GM19397 (cell line): ENCODE measurements at regions not wholly inside any gene's neighbourhood (a gene's known extent, or its start where the extent isn't known, plus 50 kb on each side); places are given as distances from the start of the nearest gene placed in this dataset.

Source experiments
- ATAC-seq: cut with Tn5 transposase; IDR thresholded peaks from one replicate; pipeline ENCODE4 v1.9.1; 2021; ENCODE audit warnings: mild to moderate bottlenecking, moderate library complexity; ENCODE audit not compliant: unreplicated experiment

GRCh38 chr20:42020316-42020715 is 402.1 kb upstream of the CHD6 start:
- ATAC-seq, result no peak

GRCh38 chr20:42018979-42019378 is 400.8 kb upstream of the CHD6 start:
- ATAC-seq, result no peak

DNA sequence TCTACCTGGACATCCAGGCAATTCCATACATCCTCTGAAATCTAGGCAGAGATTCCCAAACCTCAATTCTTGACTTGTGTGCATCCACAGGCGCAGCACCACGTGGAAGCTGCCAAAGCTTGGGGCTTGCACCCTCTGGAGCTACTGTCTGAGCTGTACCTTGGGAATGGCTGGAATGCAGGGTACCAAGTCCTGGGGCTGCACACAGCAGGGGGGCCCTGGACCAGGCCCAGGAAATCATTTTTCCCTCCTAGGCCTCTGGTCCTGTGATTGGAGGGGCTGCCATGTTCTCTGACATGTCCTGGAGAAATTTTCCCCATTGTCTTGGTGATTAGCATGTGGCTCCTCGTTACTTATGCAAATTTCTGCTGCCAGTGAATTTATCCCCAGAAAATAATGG is 391.9 kb upstream of the CHD6 start:
- no peak for ATAC-seq

GRCh38 chr20:42007251-42007650 is 389.1 kb upstream of the CHD6 start:
- no peak for ATAC-seq

DNA sequence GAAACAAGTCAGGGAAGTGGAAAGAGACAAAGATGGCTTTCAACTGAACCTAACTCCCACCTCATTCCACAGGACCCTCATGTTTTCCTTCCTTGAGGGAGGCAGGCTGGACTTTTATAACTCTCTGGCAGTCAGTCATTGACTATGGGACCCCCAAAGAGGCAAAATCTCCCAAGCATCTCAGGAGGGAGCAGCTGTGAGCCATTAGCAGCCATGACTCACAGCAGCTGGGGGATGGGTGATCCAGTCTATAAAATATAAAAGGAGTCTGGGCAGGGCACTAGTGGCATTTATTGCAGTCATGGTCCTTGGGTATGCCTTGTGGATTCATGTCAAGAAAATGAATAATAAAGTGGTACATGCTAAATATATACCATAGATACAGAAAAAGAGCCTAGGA is 387.0 kb upstream of the CHD6 start:
- ATAC-seq, result no peak

GRCh38 chr20:42003380-42003779 is 385.2 kb upstream of the CHD6 start:
- ATAC-seq, result no peak

DNA sequence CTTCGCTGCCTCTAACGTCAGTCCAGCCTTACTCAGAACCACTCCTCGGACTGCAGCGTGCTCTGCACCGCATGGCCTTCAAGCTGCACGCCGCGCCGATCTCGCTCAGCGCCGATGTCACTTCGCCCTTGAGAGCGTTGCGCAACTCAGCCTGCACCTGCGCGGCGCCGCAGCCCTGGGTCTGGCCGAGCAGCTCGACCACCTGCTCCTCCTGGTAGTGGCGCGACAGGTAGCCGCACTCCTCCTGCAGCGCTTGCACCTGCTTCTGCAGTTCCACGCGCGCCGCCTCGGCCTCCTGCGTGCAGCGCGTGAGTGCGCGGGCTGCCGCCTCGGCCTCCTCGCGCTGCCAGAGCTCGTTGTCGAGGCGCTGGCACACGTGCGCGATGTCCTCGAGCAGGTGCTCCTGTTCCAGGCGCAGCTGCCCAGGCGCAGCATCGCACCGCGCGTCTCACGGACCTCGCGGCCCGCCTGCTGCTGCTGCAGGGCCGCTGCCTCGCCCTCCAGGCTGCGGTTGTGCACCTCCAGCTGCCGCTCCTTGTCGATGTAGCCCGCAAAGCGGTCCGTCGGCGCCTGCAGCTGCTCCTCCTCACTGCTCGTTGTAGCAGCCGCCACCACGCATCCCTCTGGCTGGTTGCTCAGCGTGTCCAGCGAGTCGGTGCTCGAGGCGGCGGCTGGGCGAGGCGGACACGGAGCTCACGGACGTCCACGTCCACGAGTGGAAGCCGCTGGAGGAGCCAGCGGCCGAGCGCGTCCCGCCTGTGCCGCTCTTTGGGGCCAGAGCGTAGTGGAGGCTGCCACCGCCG is 380.6 kb upstream of the CHD6 start:
- no peak for ATAC-seq

DNA sequence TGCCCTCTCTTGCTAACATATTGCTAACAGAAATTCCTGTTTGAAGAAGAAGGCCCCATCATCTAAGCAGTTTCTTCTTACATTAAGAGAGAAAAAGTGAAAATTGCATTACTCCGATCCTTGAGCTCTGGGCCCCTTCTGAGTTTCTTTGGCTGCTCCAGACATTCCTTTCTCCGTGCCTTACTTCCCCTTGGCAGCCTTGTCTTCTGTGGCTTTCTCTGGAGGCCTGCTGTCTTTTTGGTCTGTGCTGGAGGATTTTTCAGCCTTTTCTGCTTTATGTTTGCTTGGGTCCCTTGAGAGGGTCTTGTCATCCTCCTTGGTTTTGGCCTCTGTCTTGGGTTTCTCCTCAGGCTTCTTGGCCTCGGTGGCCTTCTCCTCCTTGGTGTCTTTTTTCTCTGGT is 378.8 kb upstream of the CHD6 start:
- ATAC-seq, result no peak

- no peak for ATAC-seq
Measured at GRCh38 chr20:41992481-41992880, 374.3 kb upstream of the CHD6 start.

DNA sequence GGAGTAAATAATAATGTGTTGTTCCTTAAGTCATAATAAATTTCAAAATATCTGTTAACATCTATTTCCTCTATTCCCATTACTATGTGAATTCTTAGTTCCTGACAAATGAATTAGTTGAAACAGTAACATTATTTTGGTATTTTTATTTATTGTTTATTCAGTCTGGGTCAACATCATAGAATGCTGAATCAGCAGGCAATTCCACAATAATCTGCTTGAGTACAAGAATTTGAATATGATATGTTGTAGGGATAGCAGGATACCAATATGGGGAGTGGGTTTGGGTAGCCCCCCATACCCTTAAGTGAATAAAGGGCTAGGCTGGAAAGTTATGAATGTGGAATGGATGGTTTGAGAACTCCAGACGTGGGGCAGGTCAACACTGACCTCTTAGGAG is 373.2 kb upstream of the CHD6 start:
- no peak for ATAC-seq

DNA sequence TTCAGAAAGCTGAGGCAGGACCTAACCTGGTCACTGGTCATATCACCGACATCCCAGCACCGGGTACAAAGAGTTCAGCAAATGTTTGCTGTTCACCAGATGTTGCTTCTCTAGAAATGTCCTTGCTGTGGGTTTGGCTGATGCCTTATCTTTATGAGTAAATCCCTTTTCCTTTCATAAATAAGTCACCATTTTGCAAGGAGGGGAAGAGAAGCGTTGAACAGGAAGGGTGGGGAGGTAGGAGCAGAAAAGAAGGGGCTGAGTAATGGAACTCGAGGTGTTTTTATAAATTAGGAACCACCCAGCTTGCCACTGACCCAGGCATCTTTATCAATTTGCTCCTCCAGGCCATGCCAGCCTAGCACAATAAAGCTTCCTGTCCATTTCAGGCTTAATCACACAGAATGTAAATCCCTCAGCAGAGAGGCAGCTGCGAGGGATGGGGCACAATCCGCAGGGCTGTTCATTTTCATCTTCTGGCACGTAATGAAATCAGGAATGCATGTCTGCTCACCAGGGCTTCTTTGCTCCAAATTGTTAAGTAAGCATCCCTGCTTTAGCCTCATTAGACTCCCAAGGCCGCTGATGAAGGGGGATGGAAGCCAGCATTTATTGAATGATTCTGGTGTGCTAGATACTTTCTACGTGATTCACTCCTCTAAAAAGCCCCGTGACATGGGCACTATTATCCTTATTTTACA is 371.9 kb upstream of the CHD6 start:
- ATAC-seq, result no peak

GRCh38 chr20:41989039-41989679 is 371.0 kb upstream of the CHD6 start:
- ATAC-seq, result no peak

- no peak for ATAC-seq
Measured at GRCh38 chr20:41984031-41984430, 365.9 kb upstream of the CHD6 start.

DNA sequence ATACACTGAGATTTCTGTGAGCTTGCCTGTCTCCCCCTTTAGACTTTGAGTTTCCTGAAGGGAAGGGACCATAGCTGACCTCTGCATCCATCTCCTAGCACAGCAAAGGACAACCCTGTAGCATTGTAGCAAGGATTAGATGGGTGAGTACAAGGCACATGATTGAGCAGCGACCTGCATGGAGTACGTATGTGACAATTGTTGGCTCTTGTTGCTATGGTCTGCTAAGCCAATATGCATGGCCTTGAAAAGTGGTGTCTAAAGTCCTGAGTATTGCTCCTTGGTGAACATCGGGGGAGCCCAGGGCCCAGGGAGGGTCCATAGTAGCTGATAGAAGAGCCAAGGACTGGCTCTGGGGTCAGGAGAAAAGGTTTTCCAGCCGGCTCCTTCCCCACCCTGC is 365.0 kb upstream of the CHD6 start:
- no peak for ATAC-seq

DNA sequence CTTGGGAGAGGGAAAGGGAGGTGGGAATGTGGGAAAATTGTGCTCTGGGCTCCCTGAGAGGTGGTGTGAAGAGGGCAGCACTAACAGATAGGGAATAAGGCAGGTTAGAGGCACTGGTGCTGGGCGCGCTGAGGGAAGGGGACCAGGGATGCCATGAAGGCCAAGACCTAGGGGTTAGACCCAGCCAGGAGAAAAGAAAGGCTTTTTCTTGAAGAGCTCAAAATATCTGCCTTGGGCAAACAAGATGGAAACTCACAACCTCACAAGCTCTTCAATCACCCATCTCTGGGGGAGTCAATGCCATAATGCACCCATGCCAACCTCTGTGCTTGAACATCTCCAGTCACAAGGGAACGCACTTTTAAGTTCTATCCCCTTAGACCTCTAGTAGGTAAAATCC is 363.6 kb upstream of the CHD6 start:
- no peak for ATAC-seq

GRCh38 chr20:41978875-41979274 is 360.7 kb upstream of the CHD6 start:
- no peak for ATAC-seq

- no peak for ATAC-seq
Measured at GRCh38 chr20:41978246-41978790, 360.1 kb upstream of the CHD6 start.

DNA sequence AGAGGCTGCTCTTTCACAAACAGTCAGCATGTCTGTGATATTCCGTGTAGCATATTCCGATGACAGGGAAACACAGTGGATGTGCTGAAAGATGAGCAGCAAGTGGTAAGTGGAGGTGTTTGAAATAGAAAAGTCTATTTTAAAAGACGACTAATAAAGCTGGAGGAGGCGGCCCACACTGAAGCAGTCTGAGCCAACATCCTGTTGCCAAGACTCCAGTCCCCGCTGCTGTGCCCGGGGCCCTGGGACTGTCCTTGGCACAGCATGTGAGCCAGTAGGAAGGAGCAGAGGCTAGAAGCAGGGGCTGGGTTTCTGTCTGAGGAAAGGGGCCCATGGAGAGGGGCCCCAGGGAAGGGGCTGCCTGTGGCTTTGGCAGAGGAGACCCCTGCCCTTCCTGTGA is 351.5 kb upstream of the CHD6 start:
- ATAC-seq, result no peak

GRCh38 chr20:41960166-41960565 is 342.0 kb upstream of the CHD6 start:
- no peak for ATAC-seq

- no peak for ATAC-seq
Measured at GRCh38 chr20:41958391-41958790, 340.2 kb upstream of the CHD6 start.

- ATAC-seq, result no peak
Measured at GRCh38 chr20:41956338-41957074, 338.3 kb upstream of the CHD6 start.
